Cerebellar cortex (tissue), 1 donor: ENCODE measurements at regions not wholly inside any gene's neighbourhood (a gene's known extent, or its start where the extent isn't known, plus 50 kb on each side); places are given as distances from the start of the nearest gene placed in this dataset.

ENCODE experiments used
- DNase-seq: peaks from one replicate; pipeline ENCODE4 v3.0.0-alpha.2; 2015; ENCODE audit warnings: low spot score

- DNase-seq, result peak; percentile 16
Measured at GRCh38 chr12:20197411-20197810, 170.9 kb upstream of the PDE3A start.

GRCh38 chr12:20199780-20200179 is 168.6 kb upstream of the PDE3A start:
- no peak for DNase-seq

- DNase-seq, result no peak
Measured at GRCh38 chr12:20201733-20202132, 166.6 kb upstream of the PDE3A start.

- no peak for DNase-seq
Measured at GRCh38 chr12:20205854-20206253, 162.5 kb upstream of the PDE3A start.

GRCh38 chr12:20206410-20206809 is 161.9 kb upstream of the PDE3A start:
- DNase-seq, result no peak

- DNase-seq, result no peak
Measured at GRCh38 chr12:20210621-20211215, 157.6 kb upstream of the PDE3A start.

GRCh38 chr12:20211541-20211940 is 156.8 kb upstream of the PDE3A start:
- no peak for DNase-seq

GRCh38 chr12:20211981-20212421 is 156.3 kb upstream of the PDE3A start:
- peak; percentile 57 for DNase-seq

GRCh38 chr12:20212658-20213555 is 155.4 kb upstream of the PDE3A start:
- DNase-seq, result peak; percentile 77

GRCh38 chr12:20213723-20214625 is 154.4 kb upstream of the PDE3A start:
- DNase-seq, result no peak

- DNase-seq, result no peak
Measured at GRCh38 chr12:20220339-20220738, 148.0 kb upstream of the PDE3A start.

- no peak for DNase-seq
Measured at GRCh38 chr12:20232931-20233675, 135.2 kb upstream of the PDE3A start.

- DNase-seq, result no peak
Measured at GRCh38 chr12:20234474-20234873, 133.9 kb upstream of the PDE3A start.

GRCh38 chr12:20237091-20237490 is 131.2 kb upstream of the PDE3A start:
- DNase-seq, result no peak

- DNase-seq, result no peak
Measured at GRCh38 chr12:20245491-20245890, 122.8 kb upstream of the PDE3A start.

GRCh38 chr12:20248646-20249045 is 119.7 kb upstream of the PDE3A start:
- DNase-seq, result no peak

- DNase-seq, result no peak
Measured at GRCh38 chr12:20250761-20251160, 117.6 kb upstream of the PDE3A start.

- no peak for DNase-seq
Measured at GRCh38 chr12:20257311-20257710, 111.0 kb upstream of the PDE3A start.

- no peak for DNase-seq
Measured at GRCh38 chr12:20259786-20260185, 108.6 kb upstream of the PDE3A start.

- no peak for DNase-seq
Measured at GRCh38 chr12:20260851-20261250, 107.5 kb upstream of the PDE3A start.

GRCh38 chr12:20262119-20262518 is 106.2 kb upstream of the PDE3A start:
- DNase-seq, result no peak

- DNase-seq, result no peak
Measured at GRCh38 chr12:20264026-20264425, 104.3 kb upstream of the PDE3A start.
